ENCODE measurements at regions not wholly inside any gene's neighbourhood (a gene's known extent, or its start where the extent isn't known, plus 50 kb on each side); places are given as distances from the start of the nearest gene placed in this dataset.

DNA sequence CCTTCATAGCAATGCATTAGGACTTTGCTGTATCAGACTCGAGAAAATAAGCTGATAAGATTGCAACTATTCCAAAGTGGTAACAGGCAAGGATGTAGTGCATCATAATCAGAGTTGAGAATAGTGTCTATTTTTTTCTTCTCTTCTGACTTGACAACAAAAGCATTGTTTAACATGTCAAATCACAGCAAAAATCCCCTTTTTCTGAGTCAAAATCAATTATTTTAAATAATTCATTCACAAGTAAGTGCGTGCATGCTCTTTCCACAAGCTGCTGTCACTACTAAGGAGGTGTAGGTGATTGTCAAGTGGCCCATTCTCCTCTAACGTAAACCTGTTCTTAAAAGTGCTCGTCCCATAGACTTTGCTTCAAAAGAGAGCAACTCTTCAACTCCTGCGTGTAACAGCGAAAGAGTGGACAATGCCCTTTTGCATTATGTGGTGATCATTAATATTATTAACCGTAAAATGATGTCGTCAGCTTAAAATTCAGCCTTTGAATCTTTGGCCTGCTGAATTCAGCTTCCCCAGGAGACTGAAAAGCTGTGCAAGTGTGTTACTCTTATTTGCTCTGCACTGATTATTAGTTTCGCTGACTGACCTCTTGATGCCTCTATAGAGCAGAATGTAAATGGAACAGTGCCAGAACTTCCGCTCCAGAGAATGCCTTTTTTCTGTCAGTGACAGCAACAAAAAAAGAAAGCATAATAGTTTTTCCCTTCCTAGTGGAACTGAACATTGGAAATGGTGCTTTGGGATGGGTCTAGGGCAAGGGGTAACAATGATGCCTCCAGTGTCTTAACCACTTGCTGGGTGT lies 680.8 kb upstream of the SEMA6A start:
- no peak for DNase-seq

DNA sequence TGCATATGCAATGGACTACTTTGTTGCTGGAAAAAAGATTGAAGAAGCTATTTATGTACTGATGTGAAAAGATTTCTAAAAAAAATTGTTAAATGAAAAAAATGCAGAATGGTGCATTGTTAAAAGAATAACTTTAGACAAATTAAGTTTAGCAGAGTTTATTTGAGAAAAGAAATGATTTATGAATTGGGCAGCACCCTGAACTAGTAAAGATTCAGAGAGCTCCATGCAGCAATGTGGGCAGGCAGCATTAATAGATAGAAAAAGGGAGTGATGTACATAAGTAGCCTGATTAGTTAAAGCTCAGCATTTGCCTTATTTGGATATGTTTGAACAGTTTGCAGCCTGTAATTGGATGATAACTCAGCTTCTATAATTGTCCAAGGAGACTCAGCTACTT lies 677.9 kb upstream of the SEMA6A start:
- no peak for DNase-seq

DNA sequence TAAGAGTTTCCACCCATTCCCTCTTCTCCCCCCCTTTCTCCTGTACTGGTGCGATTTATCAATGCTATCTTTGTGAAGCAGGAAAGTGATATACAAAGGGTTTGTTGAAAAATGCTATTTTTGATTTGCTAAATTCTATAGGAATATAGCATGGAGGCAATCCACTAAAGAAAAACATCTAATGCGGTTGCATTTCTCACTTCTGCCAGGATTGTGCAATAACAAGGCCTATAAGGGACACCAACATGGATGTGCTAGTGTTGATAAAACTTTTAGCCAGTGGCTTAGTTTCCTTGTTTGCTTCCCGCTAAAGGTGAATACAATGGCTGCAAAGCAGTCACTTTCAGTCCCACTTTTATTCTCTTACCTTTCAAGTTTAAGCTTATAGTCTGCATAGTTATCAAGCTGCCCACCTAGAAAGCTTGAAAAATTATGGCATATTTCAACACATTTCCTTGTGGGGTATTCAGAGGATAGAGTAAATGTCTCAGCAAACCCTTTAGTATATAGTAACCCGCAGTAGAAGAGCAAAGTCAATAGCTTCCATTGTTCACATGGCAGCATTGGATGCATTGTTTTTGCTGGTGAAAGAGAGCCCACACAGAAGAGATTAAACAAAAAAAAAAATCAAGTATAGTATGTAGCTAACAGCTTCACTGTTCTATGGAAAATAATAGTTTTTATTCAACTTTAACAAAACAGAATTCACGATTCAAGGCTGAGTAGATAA lies 674.6 kb upstream of the SEMA6A start:
- DNase-seq: no peak

DNA sequence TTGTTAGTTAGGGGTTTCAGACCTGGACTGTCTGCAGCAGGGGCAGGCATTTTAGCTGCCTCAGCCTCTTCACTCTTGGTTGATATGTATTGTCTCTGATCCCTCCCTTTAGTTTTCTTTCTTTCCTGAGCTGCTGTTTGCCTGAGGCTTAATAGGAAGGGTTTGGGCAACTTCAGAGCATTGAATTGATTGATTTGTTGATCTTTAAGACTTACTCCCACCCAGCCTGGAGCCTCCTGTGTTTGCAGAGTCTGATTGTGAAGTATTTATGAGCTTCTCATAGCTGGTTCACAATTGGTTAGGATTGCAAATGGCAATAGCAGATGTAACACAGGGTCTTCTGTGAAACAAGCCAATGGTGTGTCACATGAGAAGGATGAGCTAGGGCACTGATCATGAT lies 671.8 kb upstream of the SEMA6A start:
- DNase-seq: no peak

DNA sequence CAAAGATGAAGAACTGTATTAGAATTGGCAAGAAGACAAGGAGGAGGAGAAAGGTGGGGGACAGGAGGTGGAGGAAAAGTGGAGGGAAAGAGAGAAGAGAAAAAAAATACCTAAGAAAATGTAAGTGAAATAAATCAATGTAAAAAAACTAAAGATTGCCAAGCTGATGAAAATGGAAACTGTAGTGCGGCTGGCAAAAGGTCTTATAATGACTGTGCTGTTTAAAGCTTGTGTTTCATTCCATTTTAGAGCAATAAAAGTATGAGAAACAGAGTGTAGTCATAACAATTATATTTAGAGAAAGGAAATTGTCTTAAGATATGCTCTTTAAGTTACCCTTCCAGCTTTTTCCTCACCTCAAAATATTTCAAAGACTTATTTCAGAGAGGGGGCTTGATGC lies 670.5 kb upstream of the SEMA6A start:
- DNase-seq: no peak

DNA sequence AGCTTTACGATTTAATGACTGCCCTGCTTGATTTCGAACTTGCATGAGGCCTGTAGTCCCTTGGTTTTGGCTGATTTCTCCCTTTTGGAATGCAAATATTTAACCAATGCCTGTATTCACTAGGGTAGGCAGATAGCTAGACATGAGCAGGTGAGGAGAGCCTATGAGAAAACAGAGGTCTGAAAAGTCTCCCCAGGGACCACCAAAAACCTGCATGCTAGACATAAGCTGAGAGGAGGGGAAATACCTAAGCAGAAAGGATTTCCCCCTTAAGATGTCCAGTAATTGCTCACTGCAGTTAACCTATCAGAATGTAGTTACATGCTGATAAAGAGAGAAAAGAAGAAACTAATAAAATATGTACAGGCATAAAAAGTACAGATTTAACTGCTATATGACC lies 667.4 kb upstream of the SEMA6A start:
- DNase-seq: no peak

DNA sequence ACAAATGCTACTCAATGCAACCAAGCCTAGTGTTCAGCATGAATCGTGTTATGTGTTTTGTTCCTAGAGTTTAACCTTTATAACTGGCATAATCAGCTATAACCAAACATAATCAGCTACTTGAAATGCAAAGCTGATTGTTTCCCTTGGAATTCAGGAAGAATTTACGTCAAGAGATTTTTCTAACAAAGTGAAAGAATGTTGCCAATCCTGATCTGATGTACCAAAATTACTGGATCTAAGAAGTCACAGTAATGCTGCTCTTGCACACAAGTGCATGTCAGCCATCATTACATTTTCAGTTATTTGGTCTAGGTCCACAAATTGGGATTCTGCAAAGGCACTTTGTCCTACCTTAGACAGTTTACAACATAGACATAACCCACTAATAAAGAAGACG lies 662.3 kb upstream of the SEMA6A start:
- DNase-seq: no peak

DNA sequence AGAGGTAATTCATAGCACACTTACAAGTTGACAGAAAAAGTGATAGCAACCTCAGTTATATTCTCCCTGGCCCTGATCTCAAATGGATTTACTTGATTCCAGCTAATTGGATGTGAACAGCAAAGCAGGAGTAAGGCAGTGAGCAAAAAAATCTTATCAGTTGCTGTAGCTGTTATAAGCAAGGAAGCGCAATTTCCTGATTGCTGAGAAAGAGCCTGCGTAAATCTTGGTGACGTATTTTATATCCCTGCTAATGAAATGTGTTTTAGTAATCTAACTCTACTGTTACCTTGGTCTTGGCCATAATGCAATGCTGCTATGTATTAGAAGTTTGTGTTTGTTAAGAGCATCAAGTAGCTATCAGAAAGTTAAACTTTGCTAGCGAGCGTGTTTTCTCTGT lies 661.2 kb upstream of the SEMA6A start:
- DNase-seq: no peak

DNA sequence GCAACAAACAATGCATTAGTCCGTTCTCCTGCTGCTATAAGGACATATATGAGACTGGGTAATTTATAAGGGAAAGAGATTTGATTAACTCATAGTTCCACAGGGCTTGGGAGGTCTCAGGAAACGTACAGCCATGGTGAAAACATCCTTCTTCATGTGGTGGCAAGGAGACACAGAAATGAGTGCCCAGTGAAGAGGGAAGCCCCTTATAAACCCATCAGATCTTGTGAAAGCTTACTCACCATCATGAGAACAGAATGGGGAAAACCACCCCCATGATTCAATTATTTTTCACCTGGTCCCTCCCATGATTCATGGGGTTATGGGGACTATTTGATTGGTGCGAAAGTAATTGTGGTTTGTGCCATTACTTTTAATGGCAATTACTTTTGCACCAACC lies 655.8 kb upstream of the SEMA6A start:
- no peak for DNase-seq

DNA sequence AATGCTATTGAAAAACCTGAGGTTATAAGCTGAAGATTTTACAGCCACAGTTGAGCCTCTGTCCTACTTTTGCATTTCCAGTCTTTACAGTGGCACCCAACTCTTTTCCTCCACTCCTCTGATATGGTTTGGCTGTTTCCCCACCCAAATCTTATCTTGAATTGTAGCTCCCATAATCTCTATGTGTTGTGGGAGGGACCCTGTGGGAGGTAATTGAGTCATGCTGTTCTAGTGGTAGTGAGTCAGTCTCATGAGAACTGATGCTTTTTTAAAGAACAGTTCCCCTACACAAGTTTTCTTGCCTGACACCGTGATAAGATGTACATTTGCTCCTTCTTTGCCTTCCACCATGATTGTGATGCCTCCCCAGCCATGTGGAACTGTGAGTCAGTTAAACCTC lies 646.1 kb upstream of the SEMA6A start:
- DNase-seq: no peak

DNA sequence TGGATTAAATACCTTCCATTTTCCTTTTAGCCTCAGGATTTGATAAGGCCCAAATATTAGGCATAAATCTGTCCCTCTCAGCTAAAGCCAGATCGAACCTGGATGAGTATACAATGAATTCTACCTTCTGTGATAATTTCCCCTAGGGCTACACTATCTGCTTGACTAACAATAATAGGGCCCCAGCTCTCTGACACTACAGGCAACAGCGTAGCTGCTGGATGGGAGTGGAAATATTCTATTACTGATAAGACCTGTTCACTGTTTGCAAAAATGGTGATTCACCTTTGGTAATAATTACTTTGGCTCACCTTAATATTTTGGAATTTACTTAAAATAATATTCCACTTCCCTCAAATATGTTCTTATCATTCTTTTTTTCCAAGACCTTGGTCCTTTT lies 644.2 kb upstream of the SEMA6A start:
- DNase-seq: no peak

DNA sequence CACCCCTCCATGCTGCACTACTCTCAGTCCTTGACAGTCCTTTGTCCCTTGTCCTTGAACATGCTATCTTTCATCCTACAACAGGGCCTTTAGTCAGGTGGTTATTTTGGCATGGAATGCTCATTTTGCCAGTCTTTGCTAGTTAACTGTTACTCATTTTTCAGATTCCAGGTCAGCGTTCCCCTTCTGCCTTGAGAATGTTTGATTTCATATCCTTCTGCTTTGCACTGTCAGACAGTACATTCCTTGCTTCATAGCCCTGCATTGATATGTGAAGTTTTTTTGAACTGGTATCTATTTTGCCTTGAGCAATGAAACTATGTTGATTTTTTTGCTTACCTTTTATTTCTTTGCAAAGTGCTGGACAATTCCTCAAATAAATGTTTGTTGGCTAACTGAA lies 638.2 kb upstream of the SEMA6A start:
- DNase-seq: no peak

DNA sequence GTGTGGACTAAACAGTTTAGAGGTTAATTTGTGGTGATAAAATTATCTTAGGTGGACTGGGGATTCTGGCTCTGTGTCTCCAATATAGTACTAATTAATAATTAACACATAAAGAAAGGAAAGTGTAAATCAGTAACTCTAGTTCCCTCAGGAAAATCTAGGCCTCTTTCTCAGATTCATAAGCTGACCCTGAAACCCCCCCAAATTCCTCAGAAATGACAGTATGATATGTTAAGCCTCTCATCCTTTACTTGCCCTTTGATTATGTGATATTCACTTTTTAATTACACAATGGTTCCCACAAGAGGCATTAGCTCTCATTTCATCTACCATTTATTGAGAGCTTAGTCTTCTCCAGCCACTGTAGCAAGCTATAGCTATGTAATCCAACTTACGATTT lies 636.2 kb upstream of the SEMA6A start:
- DNase-seq: no peak

DNA sequence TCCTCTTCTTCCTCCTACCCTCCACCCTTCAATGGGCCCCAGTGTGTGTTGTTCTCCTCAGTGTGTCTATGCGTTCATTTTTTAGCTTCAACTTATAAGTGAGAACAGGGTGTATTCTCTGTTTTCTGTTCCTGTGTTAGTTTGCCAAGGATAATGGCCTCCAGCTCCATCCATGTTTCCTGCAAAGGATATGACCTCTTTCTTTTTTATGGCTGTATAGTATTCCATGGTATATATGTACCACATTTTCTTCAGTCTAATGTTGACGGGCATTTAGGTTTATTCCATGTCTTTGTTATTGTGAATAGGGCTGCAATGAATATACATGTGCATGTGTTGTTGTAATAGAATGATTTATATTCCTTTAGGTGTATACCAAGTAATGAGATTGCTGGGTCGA lies 634.9 kb upstream of the SEMA6A start:
- no peak for DNase-seq

DNA sequence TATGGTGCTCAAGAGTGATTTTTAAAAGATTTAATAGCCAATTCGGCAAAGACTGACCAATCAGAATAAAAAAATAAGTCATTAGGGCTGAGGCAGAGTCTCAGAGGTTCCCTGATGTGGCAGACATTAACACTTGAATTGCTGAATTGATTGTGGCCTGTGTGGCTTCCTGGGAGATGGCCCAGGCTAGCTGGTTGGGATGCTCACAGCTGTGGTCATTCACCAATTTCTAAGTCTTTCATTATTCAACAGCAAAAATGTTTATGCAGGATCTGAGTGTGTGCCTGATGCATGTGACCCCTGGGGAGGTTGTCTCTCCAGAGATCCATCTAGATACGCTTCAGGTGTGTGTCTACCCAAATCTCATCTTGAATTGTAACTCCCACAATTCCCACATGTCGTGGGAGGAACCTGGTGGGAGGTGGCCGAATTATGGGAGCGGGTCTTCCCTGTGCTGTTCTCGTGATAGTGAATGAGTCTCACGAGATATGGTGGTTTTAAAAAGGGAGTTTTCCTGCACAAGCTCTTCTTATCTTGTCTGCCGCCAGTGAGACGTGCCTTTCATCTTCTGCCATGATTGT lies 632.6 kb upstream of the SEMA6A start:
- no peak for DNase-seq

DNA sequence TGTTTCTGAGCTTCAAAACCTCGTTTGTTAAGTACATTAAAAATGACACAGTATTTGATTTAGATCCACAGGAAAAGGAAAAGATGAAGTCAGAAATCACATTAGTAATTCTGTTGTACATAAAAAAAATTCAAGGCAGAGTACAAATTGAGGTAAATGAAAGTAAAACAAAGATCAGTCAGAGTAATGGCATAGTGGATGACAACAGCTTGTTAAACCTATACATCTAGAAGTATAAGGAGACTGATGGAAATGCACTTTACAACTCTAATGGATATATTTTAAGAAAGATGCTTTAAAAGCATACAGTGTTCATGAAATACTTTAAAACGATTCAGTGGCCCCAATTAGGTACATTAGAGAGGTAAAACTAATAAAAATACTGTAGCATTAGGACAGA lies 631.3 kb upstream of the SEMA6A start:
- no peak for DNase-seq

DNA sequence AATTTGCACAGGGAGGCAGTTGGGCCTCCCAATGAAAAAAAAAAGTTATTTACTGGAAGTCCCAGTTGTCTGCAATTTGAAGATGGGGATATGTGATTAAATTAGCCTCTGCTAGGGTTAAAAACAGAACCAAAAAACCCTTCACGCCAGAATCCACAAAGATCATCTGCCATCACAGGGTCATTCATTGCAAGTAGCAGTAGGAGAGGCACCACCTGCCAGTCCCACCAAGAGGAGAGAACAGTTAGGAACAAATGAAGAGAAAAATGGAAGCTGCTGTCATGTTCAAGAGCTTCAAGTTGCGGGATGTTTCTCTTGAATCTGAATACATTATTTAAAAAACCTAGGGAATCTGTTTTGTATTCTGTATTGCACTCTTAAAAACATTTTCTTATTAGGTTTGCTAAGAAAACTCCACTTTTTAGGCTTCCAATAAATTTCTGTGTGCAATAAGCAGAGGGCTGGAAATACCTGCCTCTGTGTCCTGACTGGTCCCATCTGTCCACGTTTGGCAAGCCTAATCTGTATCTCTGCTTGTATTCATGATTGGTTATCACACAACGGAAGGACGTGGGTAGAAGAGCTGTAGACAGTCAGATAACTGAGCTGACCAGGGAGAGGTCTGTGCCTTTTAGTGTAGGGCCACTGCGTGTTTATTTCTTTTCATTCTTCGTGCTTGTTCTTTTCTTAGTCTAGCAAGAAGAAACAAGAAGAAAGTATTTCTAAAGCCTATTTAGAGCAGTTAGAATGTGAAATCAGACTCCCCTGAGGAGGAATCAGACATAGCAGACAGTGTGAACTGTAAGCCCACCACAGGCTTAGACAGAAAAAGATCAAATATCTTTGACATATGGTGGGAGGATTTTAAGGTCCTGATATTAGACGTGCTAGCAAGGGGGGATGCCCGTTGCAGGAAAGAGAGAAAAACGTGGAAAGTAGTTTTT lies 630.6 kb upstream of the SEMA6A start:
- no peak for DNase-seq

DNA sequence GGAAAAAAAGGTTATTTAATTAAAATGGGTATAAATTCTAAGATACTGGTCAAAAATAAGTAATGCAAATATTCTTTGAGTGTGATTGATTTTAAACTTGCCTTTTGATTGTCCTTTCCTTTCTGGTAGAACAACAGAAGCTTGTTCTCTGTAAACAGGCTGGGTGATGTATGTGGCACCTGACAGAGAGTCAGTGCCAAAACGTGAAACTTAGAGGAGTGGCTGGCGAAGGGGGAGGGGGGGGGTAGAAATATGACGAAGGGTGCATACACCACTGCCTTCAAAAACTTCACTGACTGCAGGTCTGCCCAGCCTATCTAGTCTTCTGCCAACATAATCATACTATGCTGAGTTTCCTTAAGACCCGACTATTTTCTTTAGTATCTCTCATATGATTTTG lies 629.8 kb upstream of the SEMA6A start:
- no peak for DNase-seq

DNA sequence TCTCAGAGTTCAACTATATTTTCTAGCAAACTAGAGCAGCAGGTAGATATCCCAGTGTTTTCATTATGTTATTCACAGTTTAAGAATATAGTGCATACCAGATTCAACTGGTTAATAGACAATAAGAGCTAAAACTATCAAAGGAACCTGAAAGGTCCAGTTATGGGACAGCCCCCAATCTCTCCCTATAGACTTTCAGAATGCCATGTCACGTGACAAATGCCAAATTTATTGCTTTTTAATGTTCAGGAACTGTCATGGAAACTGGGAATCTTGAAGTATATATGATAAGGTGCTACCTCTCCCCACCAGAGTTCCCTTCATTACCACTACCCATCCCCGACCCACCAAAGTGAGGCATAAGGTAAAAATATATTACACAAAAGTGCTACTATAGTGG lies 629.0 kb upstream of the SEMA6A start:
- no peak for DNase-seq

DNA sequence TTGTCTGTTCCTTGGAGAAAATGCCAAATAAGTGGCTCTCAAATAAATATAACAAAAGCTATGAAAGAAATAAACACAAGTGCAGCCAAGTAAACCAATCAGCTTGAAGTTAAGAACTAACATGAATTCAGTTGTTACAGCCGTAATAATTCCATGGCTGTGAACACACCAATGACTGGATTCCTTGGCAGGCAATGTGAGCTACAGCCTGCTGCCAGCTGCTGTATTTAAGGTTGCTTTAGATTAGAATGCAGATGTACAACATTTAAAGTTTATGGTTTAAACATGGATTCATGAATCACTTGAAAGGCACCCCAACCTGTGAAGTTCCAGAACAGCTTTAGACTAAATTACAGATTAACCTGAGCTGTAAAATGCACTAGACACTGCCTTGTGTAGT lies 626.4 kb upstream of the SEMA6A start:
- DNase-seq: no peak

DNA sequence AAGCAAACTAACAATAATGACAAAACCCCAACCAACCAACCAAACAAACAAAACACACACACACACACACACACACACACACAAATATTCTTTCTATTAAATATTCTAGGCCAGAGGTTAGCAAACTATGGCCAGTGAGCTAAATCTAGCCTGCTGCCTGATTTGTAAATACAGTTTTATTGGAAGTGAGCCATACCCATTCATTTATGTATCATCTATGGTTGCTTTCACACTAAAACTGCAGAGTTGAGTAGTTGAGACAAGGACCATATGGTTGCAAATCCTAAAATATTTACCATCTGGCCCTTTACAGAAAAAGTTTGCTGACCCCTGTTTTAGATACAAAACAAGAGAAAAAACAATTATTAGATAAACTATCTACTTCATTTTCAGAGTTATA lies 620.5 kb upstream of the SEMA6A start:
- DNase-seq: no peak

DNA sequence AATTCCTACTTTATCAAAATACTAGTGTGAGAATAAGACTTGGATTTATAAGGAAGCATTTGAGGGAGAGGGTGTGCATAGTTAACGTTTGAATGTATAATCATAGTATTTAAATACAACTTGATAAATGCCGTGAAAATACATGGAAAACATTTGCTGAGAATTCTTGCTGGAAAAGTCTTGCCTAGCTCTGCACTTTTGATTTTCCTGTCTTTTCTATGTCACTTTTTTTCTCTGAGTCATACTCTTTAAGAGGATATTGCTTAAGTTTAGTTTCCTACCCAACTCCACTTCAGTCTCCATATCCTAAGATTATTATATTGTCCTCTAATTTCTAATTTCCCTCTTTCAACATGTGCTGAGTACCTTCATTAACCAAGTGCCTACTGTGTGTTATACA lies 616.6 kb upstream of the SEMA6A start:
- no peak for DNase-seq

DNA sequence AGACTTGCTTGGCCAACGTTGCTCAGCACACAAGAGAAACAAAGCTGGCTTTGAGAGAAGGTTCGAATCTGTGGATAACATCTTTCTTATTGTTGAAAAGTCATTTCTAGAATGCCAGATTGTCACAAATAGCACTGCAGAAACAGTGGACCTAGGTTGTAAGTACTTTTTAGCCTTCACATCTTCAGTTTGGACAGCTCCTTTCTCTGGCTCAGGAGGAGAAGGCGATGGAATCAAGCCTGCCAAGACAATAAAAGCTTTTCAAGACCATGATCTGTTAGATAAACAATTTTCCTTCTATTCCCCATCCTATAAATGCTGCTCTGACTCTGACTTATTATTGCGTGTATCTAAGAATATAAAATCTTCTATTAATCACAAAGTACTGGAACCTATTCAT lies 615.2 kb upstream of the SEMA6A start:
- no peak for DNase-seq
